Choroid plexus epithelial cell (primary cell): ENCODE measurements at regions not wholly inside any gene's neighbourhood (a gene's known extent, or its start where the extent isn't known, plus 50 kb on each side); places are given as distances from the start of the nearest gene placed in this dataset.
A peak's percentile ranks its signal among the peaks of the same experiment; 100 is the strongest.

Experiments
- DNase-seq: peaks from one replicate; pipeline ENCODE4 v3.0.0-alpha.2; 2010; ENCODE audit warnings: low read depth
- H3K4me3 ChIP-seq: 2 replicates; pipeline ENCODE4 v1.5.1; 2011; ENCODE audit warnings: low read depth, mild to moderate bottlenecking, control low read depth, low read length, moderate library complexity
- TF ChIP-seq, protein P1 (sequence below): conservative IDR thresholded peaks from 2 replicates; pipeline ENCODE4 v1.5.1; 2011; ENCODE audit warnings: low read depth, mild to moderate bottlenecking, control low read depth, inconsistent platforms, low read length, moderate library complexity

DNA sequence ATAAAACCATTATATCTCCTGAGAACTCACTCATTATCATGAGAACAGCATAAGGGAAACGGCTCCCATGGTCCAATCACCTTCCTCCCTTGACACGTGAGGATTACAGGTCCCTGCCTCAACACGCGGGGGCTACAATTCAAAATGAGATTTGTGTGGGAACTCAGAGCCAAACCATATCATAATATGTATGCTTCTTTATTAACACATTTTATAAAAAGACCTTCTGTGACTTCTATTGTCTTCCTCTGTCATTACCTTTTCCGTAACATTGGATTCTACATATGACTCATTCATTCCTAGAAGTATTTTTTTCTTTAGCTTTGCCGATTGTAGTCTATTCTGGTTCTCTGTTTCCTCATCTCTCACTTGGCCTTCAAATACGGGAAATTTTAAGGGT lies 267.2 kb upstream of the ROBO1 start:
- DNase-seq: no peak
- TF ChIP-seq, protein P1, sequence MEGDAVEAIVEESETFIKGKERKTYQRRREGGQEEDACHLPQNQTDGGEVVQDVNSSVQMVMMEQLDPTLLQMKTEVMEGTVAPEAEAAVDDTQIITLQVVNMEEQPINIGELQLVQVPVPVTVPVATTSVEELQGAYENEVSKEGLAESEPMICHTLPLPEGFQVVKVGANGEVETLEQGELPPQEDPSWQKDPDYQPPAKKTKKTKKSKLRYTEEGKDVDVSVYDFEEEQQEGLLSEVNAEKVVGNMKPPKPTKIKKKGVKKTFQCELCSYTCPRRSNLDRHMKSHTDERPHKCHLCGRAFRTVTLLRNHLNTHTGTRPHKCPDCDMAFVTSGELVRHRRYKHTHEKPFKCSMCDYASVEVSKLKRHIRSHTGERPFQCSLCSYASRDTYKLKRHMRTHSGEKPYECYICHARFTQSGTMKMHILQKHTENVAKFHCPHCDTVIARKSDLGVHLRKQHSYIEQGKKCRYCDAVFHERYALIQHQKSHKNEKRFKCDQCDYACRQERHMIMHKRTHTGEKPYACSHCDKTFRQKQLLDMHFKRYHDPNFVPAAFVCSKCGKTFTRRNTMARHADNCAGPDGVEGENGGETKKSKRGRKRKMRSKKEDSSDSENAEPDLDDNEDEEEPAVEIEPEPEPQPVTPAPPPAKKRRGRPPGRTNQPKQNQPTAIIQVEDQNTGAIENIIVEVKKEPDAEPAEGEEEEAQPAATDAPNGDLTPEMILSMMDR: no peak
- H3K4me3 ChIP-seq: no peak overlapping the region

DNA sequence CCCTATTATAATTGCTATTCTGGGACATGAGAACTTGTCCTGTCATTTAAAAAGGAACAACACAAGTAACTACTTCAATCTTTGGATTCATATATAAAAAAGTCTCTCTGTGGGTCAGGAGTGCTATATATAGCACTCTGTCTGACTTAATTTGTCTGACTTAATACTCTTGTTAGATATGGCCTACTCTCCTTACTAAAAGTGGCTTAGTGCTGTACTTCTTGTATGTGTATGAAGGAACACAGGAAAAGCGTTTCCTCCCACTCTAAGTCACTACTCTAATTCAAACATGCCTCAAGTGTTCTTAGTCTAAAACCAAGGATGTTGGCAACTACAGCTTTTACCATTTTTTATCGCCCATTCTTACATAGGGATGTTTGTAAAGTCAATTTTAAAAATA lies 255.2 kb upstream of the ROBO1 start:
- TF ChIP-seq, protein P1: no peak
- no peak for DNase-seq
- H3K4me3 ChIP-seq: no peak overlapping the region

GRCh38 chr3:80018375-80018774 lies 250.6 kb upstream of the ROBO1 start:
- DNase-seq: peak; percentile 35
- TF ChIP-seq, protein P1: no peak
- H3K4me3 ChIP-seq: no peak overlapping the region

GRCh38 chr3:80017369-80017768 lies 249.6 kb upstream of the ROBO1 start:
- DNase-seq: peak; percentile 73
- TF ChIP-seq, protein P1: no peak
- no peak overlapping the region for H3K4me3 ChIP-seq

DNA sequence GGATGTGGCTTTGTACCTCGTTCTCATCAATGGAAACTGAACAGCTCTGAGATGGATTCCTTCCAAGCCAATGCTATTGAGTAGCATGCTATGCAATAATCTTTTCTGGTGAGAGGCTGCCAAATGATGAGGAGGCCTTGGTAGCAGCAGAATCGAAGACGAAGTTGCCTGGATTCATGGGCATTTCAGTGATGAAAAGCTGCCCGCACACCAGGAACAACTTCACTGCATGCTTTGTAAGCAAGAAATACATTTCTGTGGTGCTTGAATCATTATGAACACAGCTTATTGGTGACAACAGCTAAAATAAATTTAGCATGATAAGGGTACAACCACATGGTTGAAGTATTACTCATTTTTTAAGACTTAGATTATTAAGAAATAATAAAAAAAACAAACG lies 246.8 kb upstream of the ROBO1 start:
- no peak overlapping the region for H3K4me3 ChIP-seq
- DNase-seq: no peak
- TF ChIP-seq, protein P1: no peak

- no peak overlapping the region for H3K4me3 ChIP-seq
- TF ChIP-seq, protein P1: no peak
- DNase-seq: no peak
Measured at GRCh38 chr3:80010021-80010571, 242.3 kb upstream of the ROBO1 start.

- DNase-seq: no peak
- TF ChIP-seq, protein P1: no peak
- H3K4me3 ChIP-seq: no peak overlapping the region
Measured at GRCh38 chr3:80007522-80007921, 239.7 kb upstream of the ROBO1 start.
